ENCODE measurements at regions not wholly inside any gene's neighbourhood (a gene's known extent, or its start where the extent isn't known, plus 50 kb on each side); places are given as distances from the start of the nearest gene placed in this dataset.
"Not testable (repeated sequence)": the region's sequence is repeated elsewhere in the genome, so short reads cannot be mapped to it uniquely, and the experiment has no call there.

DNA sequence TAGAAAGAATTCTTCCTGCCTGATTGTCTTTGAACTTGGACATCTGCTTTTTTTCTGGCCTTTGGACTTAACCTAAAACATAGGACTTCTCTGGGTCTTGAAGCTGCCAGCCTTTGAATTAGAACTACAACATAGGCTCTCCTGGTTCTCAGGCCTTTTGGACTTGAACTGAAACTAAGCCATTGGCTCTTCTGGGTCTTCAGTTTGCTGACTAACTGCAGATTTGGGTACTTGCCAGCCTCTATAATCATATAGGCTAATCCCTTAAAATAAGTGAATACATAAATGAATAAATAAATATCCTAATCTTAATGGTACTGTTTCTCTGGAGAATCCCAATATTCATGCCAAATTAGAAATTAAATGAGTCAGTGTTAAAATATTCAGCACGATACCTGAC lies 473.4 kb upstream of the PAPPA start:
- no peak for DNase-seq

- no peak for DNase-seq
Measured at GRCh38 chr9:115681585-115681984, 472.0 kb upstream of the PAPPA start.

GRCh38 chr9:115686069-115686468 lies 467.5 kb upstream of the PAPPA start:
- no peak for DNase-seq

DNA sequence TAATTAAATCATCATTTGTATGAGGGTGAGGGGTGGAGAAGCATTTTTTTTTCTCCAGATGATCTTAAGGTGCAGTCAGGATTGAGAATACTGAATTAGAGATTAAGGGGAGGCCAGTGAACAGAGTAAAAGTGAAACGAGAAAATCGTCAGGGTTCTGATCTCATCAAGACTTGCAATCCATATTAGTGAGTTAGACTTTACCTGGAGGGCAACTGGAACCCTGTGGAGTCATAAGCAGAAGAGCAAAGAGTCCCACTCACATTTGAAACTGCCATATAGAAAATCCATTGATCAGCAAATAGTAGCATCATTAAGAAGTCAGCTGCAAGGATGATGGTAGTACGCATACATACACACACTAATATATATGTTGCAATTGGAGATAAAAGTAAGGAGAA lies 466.2 kb upstream of the PAPPA start:
- DNase-seq = no peak

- DNase-seq = no peak
Measured at GRCh38 chr9:115689331-115689730, 464.3 kb upstream of the PAPPA start.

GRCh38 chr9:115690786-115691496 lies 462.6 kb upstream of the PAPPA start:
- DNase-seq = no peak

GRCh38 chr9:115691693-115692092 lies 461.9 kb upstream of the PAPPA start:
- DNase-seq = no peak

DNA sequence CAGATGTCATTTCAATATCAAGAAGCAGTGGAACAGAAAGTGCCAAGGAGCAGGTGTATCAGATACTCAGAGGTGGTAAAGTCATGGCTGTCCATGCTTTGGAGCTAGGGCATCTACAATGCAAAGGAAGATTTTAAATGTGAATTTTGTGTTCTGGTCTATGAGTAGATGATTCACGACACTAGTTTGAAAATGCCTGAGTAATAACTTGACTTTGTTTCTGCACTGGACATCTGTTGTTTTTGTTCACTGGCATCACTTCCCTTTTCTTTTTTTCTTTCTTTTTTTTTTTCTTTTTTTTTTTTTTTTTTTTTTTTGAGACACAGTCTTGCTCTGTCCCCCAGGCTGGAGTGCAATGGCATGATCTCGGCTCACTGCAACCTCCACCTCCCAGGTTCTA lies 460.7 kb upstream of the PAPPA start:
- DNase-seq = not testable (repeated sequence)

DNA sequence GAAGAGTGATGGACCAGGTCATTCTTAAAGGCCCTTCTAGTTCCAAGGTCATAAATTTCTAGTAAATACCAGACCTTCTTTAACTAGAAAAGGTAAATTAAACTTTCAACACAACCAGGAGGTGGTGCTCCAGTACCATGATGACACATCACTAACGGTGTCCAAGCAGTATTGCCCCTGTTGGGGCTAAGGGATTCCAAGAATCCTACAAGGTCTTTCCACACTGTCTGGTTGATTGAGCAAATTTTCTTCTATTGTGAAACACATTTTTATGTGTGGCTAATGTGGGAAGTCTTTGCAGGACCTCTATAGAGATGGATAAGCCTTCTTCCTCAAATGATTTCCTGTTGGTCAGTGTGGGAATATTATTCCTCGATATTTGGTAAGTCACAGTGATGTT lies 459.6 kb upstream of the PAPPA start:
- DNase-seq = no peak

DNA sequence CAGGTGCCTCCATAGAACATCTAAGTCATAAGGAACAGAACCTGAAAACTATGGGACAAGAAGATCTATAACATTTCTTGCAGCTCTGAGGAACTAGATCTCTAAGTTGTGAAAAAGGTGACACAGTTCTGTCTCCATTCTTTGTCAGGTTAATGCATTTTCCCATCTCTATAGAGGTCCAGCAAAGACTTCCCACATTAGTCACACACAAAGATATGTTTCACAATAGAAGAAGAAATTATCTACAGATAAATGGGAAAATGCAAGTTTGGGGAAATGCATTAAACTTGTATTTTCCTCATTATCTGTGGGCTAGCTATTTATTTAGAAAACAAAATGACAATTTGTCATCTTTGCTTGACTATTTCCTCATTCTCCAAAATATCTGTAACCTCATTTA lies 458.6 kb upstream of the PAPPA start:
- no peak for DNase-seq

DNA sequence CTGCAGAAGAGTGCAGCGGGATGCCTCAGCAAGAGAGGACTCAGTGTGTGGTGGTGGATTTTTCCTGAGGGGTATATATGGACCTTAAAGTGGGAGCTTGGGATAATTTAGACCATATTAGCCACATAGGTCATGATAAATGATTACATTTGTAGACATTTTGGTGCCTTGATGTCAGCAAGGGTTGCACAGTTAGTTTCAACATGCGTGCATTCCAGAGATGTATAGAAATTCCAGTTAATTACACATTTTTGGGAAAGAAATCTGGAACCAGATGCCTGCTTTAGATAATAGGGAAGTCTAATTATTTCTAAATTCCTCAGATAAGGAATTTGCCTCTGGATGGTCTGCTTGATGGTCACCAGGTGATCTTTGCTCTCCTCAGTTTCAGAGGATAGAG lies 440.6 kb upstream of the PAPPA start:
- DNase-seq = no peak

GRCh38 chr9:115715666-115716065 lies 437.9 kb upstream of the PAPPA start:
- DNase-seq = no peak

- no peak for DNase-seq
Measured at GRCh38 chr9:115717298-115717697, 436.3 kb upstream of the PAPPA start.

DNA sequence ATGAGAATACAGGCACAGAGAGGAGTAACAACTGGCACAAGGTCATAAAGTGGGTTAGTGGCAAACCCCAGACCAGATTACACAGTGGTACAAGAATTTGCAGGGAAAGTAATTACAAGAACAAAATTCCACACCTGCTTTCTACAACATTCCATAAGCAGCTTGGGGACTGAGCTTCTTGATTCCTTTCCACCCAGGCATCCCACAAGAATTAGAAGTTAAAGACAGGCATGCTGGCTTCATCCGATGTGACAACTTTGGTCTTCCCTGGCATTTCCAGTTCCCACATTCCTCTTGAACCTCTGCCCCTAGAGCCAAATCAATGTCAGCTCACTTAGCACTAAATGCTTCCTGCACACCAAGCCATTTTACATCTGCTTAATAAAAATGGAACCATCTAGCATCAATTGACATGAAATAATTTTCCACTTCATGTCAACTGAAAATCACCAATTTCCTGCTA lies 435.8 kb upstream of the PAPPA start:
- DNase-seq = no peak

DNA sequence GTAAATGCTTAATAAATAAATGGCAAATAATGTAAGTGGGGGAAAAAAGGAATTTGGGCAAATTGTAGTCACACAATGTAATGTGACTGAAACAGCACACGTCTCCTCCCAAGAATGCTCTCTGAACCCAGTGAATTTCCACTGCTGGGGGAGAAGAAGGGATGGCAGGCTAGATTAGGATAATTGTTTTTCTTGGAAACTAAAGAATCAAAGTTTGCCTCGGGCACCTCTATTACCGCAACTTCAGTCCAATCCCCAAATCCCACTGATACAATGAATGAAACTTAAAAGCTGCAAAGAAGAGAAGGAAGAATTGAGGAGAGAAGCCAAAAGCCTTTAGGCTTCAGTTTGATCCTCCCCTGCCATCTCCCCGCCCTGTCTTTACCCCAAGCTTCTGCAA lies 423.2 kb upstream of the PAPPA start:
- no peak for DNase-seq

DNA sequence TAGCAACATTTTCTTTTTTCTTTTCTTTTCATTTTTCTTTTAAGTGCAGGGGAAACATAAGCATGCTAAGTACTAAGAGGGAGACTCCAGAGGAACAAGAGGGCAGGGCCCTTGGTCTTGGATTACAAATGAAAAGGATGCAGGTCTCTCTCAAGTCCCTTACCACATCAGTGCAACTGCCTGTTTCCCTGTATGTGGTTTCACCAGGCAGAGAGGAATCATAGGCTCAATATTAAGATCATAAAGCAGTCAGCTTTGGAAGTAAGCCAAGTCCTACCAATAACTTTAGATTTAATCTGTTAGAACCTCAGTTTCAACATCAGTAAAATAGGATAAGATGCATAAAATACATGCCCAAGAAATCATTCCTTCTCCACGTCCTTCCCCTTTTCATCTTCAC lies 422.7 kb upstream of the PAPPA start:
- DNase-seq = no peak

GRCh38 chr9:115733318-115734110 lies 420.1 kb upstream of the PAPPA start:
- DNase-seq = no peak

DNA sequence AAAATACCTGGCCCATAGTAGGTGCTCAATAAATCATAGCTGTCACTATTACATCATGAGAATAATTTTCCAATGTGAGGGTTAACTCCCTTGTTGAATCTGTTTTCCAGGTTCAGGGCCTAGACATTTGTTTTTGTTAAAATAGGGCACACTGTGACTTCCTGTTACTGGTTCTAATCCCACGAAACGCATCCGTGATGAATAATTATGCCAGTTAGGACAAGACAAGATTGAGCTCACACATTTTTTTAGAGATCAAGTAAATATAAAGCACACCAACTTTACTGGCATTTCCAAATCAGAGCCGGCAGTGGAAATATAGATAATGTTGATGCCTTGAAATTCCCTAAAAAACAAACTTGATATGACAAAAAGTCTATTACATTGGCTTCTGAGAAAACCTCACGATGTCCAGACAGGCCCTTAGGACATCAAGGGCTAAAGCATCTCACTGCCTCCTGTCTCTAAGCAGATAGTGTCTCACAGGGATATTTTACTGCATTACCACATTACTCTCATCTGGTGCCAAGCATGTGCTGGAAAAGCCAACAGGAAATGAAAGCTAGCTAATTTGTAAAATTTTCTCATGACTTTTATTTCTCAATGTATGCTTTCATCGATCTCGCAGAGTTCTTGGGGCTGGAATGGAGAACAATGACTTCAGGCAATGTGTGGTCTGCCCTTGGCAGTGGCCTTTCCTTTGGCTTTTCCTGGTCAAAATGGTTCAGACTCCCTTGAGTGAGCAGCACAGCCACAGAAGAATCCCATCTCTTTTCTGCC lies 414.3 kb upstream of the PAPPA start:
- no peak for DNase-seq

- DNase-seq = no peak
Measured at GRCh38 chr9:115740986-115741385, 412.6 kb upstream of the PAPPA start.

- no peak for DNase-seq
Measured at GRCh38 chr9:115743709-115744605, 409.6 kb upstream of the PAPPA start.

- no peak for DNase-seq
Measured at GRCh38 chr9:115746496-115746895, 407.1 kb upstream of the PAPPA start.

- no peak for DNase-seq
Measured at GRCh38 chr9:115747731-115748130, 405.9 kb upstream of the PAPPA start.

- DNase-seq = no peak
Measured at GRCh38 chr9:115756736-115757135, 396.9 kb upstream of the PAPPA start.

Data from NK-92 treated with Interleukin-12 subunit alpha and Interleukin-12 subunit beta, amount 100 ng/mL, for 24 hours (cell line).